Activated T-cell treated with anti-CD3 and anti-CD28 coated beads, Interleukin-2, amount 50 U/mL, for 72 hours (primary cell): ENCODE measurements at regions not wholly inside any gene's neighbourhood (a gene's known extent, or its start where the extent isn't known, plus 50 kb on each side); places are given as distances from the start of the nearest gene placed in this dataset.
"Not testable (repeated sequence)": the region's sequence is repeated elsewhere in the genome, so short reads cannot be mapped to it uniquely, and the experiment has no call there.

ENCODE experiments used
- ATAC-seq, 2 donors: fragments of 150-1000 bp; cut with Tn5 transposase; replicated peaks in 1 of 2; 2 replicates each; pipeline ENCODE4 v1.10.0; 2021; ENCODE audit warnings: moderate library complexity in 2 of 2, mild to moderate bottlenecking in 1 of 2
- DNase-seq, 2 donors: peaks; one replicate each; pipeline ENCODE4 v3.0.0; 2021 to 2022; ENCODE audit warnings: mixed read lengths in 1 of 2
- H3K27ac Mint-ChIP-seq: one replicate; pipeline ENCODE4 v1.8.0; 2022; ENCODE audit warnings: mild to moderate bottlenecking, moderate library complexity, mixed read lengths
- H3K27me3 Mint-ChIP-seq: one replicate; pipeline ENCODE4 v1.8.0; 2022; ENCODE audit warnings: low read depth, mixed read lengths
- H3K36me3 Mint-ChIP-seq, 2 donors: one replicate each; pipeline ENCODE4 v1.8.0; 2022; ENCODE audit warnings: mixed read lengths in 2 of 2, mild to moderate bottlenecking in 1 of 2; ENCODE audit not compliant: insufficient read depth in 2 of 2
- H3K4me1 Mint-ChIP-seq: one replicate; pipeline ENCODE4 v1.8.0; 2022; ENCODE audit warnings: low read depth, mixed read lengths
- H3K4me3 Mint-ChIP-seq, 2 donors: one replicate each; pipeline ENCODE4 v1.8.0; 2022; ENCODE audit warnings: mild to moderate bottlenecking in 2 of 2, mixed read lengths in 2 of 2, moderate library complexity in 2 of 2
- H3K9me3 Mint-ChIP-seq, 2 donors: one replicate each; pipeline ENCODE4 v1.8.0; 2022; ENCODE audit warnings: mixed read lengths in 2 of 2

- ATAC-seq = no peak
- Mint-ChIP-seq H3K9me3 (peaks cover 1 to 8% of the 10 kb centered on the region in 2 donors), H3K36me3 (no peaks in the 10 kb centered on the region), H3K27ac (no peak overlapping the region), H3K4me3 (no peak overlapping the region), H3K4me1 (no peaks in the 10 kb centered on the region), H3K27me3 (no peaks in the 10 kb centered on the region)
- no peak for DNase-seq
Observed at GRCh38 chr1:102742426-102742825, 365.9 kb downstream of the COL11A1 start.

GRCh38 chr1:102733491-102734236, 374.7 kb downstream of the COL11A1 start:
- Mint-ChIP-seq H3K27ac (no peak overlapping the region), H3K4me1 (no peaks in the 10 kb centered on the region), H3K9me3 (no peaks in the 10 kb centered on the region), H3K27me3 (no peaks in the 10 kb centered on the region), H3K36me3 (no peaks in the 10 kb centered on the region), H3K4me3 (no peak overlapping the region)
- DNase-seq = no peak
- ATAC-seq = no peak

- Mint-ChIP-seq H3K4me3 (no peak overlapping the region), H3K27me3 (no peaks in the 10 kb centered on the region), H3K36me3 (no peaks in the 10 kb centered on the region), H3K27ac (no peak overlapping the region), H3K9me3 (no peaks in the 10 kb centered on the region), H3K4me1 (no peaks in the 10 kb centered on the region)
- DNase-seq (no peak), ATAC-seq (no peak)
Observed at GRCh38 chr1:102732927-102733326, 375.4 kb downstream of the COL11A1 start.

- H3K4me1 Mint-ChIP-seq = no peaks in the 10 kb centered on the region
- H3K27me3 Mint-ChIP-seq = no peaks in the 10 kb centered on the region
- H3K4me3 Mint-ChIP-seq = no peak overlapping the region
- no peaks in the 10 kb centered on the region for H3K9me3 Mint-ChIP-seq
- no peak for ATAC-seq
- no peak overlapping the region for H3K27ac Mint-ChIP-seq
- H3K36me3 Mint-ChIP-seq = no peaks in the 10 kb centered on the region
- no peak for DNase-seq
Observed at GRCh38 chr1:102726417-102726816, 381.9 kb downstream of the COL11A1 start.

- Mint-ChIP-seq H3K9me3 (no peaks in the 10 kb centered on the region), H3K4me1 (no peaks in the 10 kb centered on the region), H3K36me3 (no peaks in the 10 kb centered on the region), H3K27ac (no peak overlapping the region), H3K27me3 (no peaks in the 10 kb centered on the region), H3K4me3 (no peak overlapping the region)
- ATAC-seq (no peak), DNase-seq (no peak)
Observed at GRCh38 chr1:102724741-102725140, 383.6 kb downstream of the COL11A1 start.

- DNase-seq = no peak
- Mint-ChIP-seq H3K36me3 (no peaks in the 10 kb centered on the region), H3K4me1 (no peaks in the 10 kb centered on the region), H3K4me3 (no peak overlapping the region), H3K27ac (no peak overlapping the region), H3K27me3 (no peaks in the 10 kb centered on the region), H3K9me3 (peaks cover 4% of the 10 kb centered on the region in 2 donors)
- no peak for ATAC-seq
Observed at GRCh38 chr1:102715150-102715549, 393.2 kb downstream of the COL11A1 start.

GRCh38 chr1:102699524-102699923, 408.8 kb downstream of the COL11A1 start:
- no peaks in the 10 kb centered on the region for H3K27me3 Mint-ChIP-seq
- no peak overlapping the region for H3K4me3 Mint-ChIP-seq
- peaks cover 1 to 2% of the 10 kb centered on the region in 2 donors for H3K9me3 Mint-ChIP-seq
- ATAC-seq (no peak), DNase-seq (no peak)
- H3K36me3 Mint-ChIP-seq = no peaks in the 10 kb centered on the region
- H3K27ac Mint-ChIP-seq = no peak overlapping the region
- H3K4me1 Mint-ChIP-seq = no peaks in the 10 kb centered on the region

GRCh38 chr1:102693345-102693744, 415.0 kb downstream of the COL11A1 start:
- Mint-ChIP-seq H3K27me3 (no peaks in the 10 kb centered on the region), H3K4me1 (no peaks in the 10 kb centered on the region), H3K27ac (no peak overlapping the region), H3K4me3 (no peak overlapping the region), H3K36me3 (no peaks in the 10 kb centered on the region), H3K9me3 (peaks cover 0 to 3% of the 10 kb centered on the region in 2 donors)
- ATAC-seq = no peak
- no peak for DNase-seq

- H3K4me1 Mint-ChIP-seq = no peaks in the 10 kb centered on the region
- H3K9me3 Mint-ChIP-seq = peaks cover 2 to 3% of the 10 kb centered on the region in 2 donors
- DNase-seq (no peak), ATAC-seq (no peak)
- no peak overlapping the region for H3K27ac Mint-ChIP-seq
- no peaks in the 10 kb centered on the region for H3K36me3 Mint-ChIP-seq
- no peaks in the 10 kb centered on the region for H3K27me3 Mint-ChIP-seq
- no peak overlapping the region for H3K4me3 Mint-ChIP-seq
Observed at GRCh38 chr1:102691592-102692090, 416.7 kb downstream of the COL11A1 start.

GRCh38 chr1:102687383-102687782, 420.9 kb downstream of the COL11A1 start:
- ATAC-seq = no peak
- peaks cover 0 to 4% of the 10 kb centered on the region in 2 donors for H3K9me3 Mint-ChIP-seq
- H3K27ac Mint-ChIP-seq = no peak overlapping the region
- H3K4me3 Mint-ChIP-seq = no peak overlapping the region
- DNase-seq = no peak
- H3K36me3 Mint-ChIP-seq = no peaks in the 10 kb centered on the region
- no peaks in the 10 kb centered on the region for H3K4me1 Mint-ChIP-seq
- no peaks in the 10 kb centered on the region for H3K27me3 Mint-ChIP-seq

GRCh38 chr1:102661481-102661880, 446.8 kb downstream of the COL11A1 start:
- DNase-seq (no peak), ATAC-seq (no peak)
- Mint-ChIP-seq H3K27me3 (no peaks in the 10 kb centered on the region), H3K4me3 (no peak overlapping the region), H3K4me1 (no peaks in the 10 kb centered on the region), H3K27ac (no peak overlapping the region), H3K36me3 (peaks cover 0 to 2% of the 10 kb centered on the region in 2 donors), H3K9me3 (peaks cover 1 to 5% of the 10 kb centered on the region in 2 donors)

- not testable (repeated sequence) for H3K4me3 Mint-ChIP-seq
Observed at GRCh38 chr1:102659876-102660483, 448.3 kb downstream of the COL11A1 start.

GRCh38 chr1:102655034-102655433, 453.3 kb downstream of the COL11A1 start:
- H3K9me3 Mint-ChIP-seq = peaks cover 3 to 6% of the 10 kb centered on the region in 2 donors
- no peak for DNase-seq
- H3K27ac Mint-ChIP-seq = no peak overlapping the region
- H3K4me3 Mint-ChIP-seq = no peak overlapping the region
- ATAC-seq = no peak
- H3K4me1 Mint-ChIP-seq = no peaks in the 10 kb centered on the region
- H3K36me3 Mint-ChIP-seq = no peaks in the 10 kb centered on the region
- H3K27me3 Mint-ChIP-seq = no peaks in the 10 kb centered on the region

More at GRCh38 chr1:102659876-102660483, 448.3 kb downstream of the COL11A1 start:
- H3K27me3 Mint-ChIP-seq, ATAC-seq, H3K27ac Mint-ChIP-seq, H3K4me1 Mint-ChIP-seq, H3K36me3 Mint-ChIP-seq, H3K9me3 Mint-ChIP-seq, DNase-seq: not testable (repeated sequence)
